ENCODE measurements at regions not wholly inside any gene's neighbourhood (a gene's known extent, or its start where the extent isn't known, plus 50 kb on each side); places are given as distances from the start of the nearest gene placed in this dataset.

GRCh38 chr3:116618138-116618537, 91.4 kb upstream of the TUSC7 start:
- TF ChIP-seq POLR2A (IDR thresholded peaks at IDR 0.05; ENCODE audit: low read depth) (no peak), POLR2AphosphoS5 (IDR thresholded peaks at IDR 0.05) (no peak), EP300 (IDR thresholded peaks at IDR 0.05) (no peak)
- TF ChIP-seq, protein P1, sequence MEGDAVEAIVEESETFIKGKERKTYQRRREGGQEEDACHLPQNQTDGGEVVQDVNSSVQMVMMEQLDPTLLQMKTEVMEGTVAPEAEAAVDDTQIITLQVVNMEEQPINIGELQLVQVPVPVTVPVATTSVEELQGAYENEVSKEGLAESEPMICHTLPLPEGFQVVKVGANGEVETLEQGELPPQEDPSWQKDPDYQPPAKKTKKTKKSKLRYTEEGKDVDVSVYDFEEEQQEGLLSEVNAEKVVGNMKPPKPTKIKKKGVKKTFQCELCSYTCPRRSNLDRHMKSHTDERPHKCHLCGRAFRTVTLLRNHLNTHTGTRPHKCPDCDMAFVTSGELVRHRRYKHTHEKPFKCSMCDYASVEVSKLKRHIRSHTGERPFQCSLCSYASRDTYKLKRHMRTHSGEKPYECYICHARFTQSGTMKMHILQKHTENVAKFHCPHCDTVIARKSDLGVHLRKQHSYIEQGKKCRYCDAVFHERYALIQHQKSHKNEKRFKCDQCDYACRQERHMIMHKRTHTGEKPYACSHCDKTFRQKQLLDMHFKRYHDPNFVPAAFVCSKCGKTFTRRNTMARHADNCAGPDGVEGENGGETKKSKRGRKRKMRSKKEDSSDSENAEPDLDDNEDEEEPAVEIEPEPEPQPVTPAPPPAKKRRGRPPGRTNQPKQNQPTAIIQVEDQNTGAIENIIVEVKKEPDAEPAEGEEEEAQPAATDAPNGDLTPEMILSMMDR (IDR thresholded peaks at IDR 0.05), result no peak
